Liver (tissue), 8 donors: ENCODE measurements at regions not wholly inside any gene's neighbourhood (a gene's known extent, or its start where the extent isn't known, plus 50 kb on each side); places are given as distances from the start of the nearest gene placed in this dataset.

Experiments
- DNase-seq: peaks from one replicate; pipeline ENCODE4 v3.0.0-alpha.2; 2017; ENCODE audit warnings: low spot score
- H3K27ac ChIP-seq, 2 donors: one replicate each; pipeline ENCODE4 v1.7.0; 2013; ENCODE audit warnings: inconsistent platforms in 2 of 2, low read length in 2 of 2, control low read depth in 1 of 2, low read depth in 1 of 2, mild to moderate bottlenecking in 1 of 2
- H3K27me3 ChIP-seq, 4 donors: one replicate each; pipeline versions ENCODE4 v1.6.1 to v1.7.0; 2013; ENCODE audit warnings: low read length in 3 of 4, inconsistent platforms in 1 of 4, mild to moderate bottlenecking in 1 of 4, moderate library complexity in 1 of 4; ENCODE audit not compliant: control insufficient read depth in 4 of 4, insufficient read depth in 4 of 4
- H3K36me3 ChIP-seq, 4 donors: one replicate each; pipeline versions ENCODE4 v1.6.1 to v1.7.0; 2013; ENCODE audit warnings: low read length in 3 of 4, mild to moderate bottlenecking in 3 of 4, low read depth in 1 of 4, moderate library complexity in 1 of 4; ENCODE audit not compliant: control insufficient read depth in 4 of 4, insufficient read depth in 3 of 4
- H3K4me1 ChIP-seq, 4 donors: one replicate each; pipeline versions ENCODE4 v1.6.1 to v1.7.0; 2013; ENCODE audit warnings: low read length in 3 of 4, mild to moderate bottlenecking in 3 of 4, moderate library complexity in 1 of 4; ENCODE audit not compliant: control insufficient read depth in 4 of 4, insufficient read depth in 4 of 4
- H3K4me3 ChIP-seq, 3 donors: one replicate each; pipeline versions ENCODE4 v1.6.1 to v1.7.0; 2013; ENCODE audit warnings: low read length in 3 of 3, control low read depth in 1 of 3, low read depth in 1 of 3, mild to moderate bottlenecking in 1 of 3
- H3K9ac ChIP-seq, 2 donors: one replicate each; pipeline ENCODE4 v1.7.0; 2013; ENCODE audit warnings: low read length in 2 of 2, mild to moderate bottlenecking in 2 of 2, moderate library complexity in 2 of 2, control low read depth in 1 of 2, low read depth in 1 of 2
- H3K9me3 ChIP-seq, 4 donors: one replicate each; pipeline versions ENCODE4 v1.6.1 to v1.7.0; 2013; ENCODE audit warnings: low read length in 3 of 4; ENCODE audit not compliant: control insufficient read depth in 4 of 4
- ATF3 ChIP-seq: IDR thresholded peaks from 2 replicates; pipeline ENCODE4 v1.6.1; 2016; ENCODE audit warnings: antibody characterized with exemption
- CTCF ChIP-seq: fragments of 150-350 bp; IDR thresholded peaks from 2 replicates; pipeline ENCODE4 v1.5.1; 2017; ENCODE audit warnings: improper control_type of control experiment, low read depth, low read length; ENCODE audit not compliant: missing input control
- EGR1 ChIP-seq, 2 donors: IDR thresholded peaks; 2 replicates each; pipeline ENCODE4 v1.6.1; 2016 to 2018; ENCODE audit warnings: antibody characterized with exemption in 2 of 2, low read depth in 2 of 2
- FOXA1 ChIP-seq: IDR thresholded peaks from 2 replicates; pipeline ENCODE4 v1.6.1; 2016; ENCODE audit warnings: antibody characterized with exemption
- FOXA2 ChIP-seq: IDR thresholded peaks from 2 replicates; pipeline ENCODE4 v1.6.1; 2016; ENCODE audit warnings: antibody characterized with exemption
- GABPA ChIP-seq, 2 donors: IDR thresholded peaks in 1 of 2; conservative IDR thresholded peaks in 1 of 2; 2 replicates each; pipeline ENCODE4 v1.6.1; 2016; ENCODE audit warnings: antibody characterized with exemption in 2 of 2, mild to moderate bottlenecking in 1 of 2, moderate library complexity in 1 of 2
- HNF4A ChIP-seq, 2 donors: conservative IDR thresholded peaks; 2 replicates each; pipeline ENCODE4 v1.6.1; 2016; ENCODE audit warnings: antibody characterized with exemption in 2 of 2, mild to moderate bottlenecking in 2 of 2
- HNF4G ChIP-seq: IDR thresholded peaks from 2 replicates; pipeline ENCODE4 v1.6.1; 2016; ENCODE audit warnings: antibody characterized with exemption
- JUND ChIP-seq, 2 donors: IDR thresholded peaks; 2 replicates each; pipeline ENCODE4 v1.6.1; 2016; ENCODE audit warnings: antibody characterized with exemption in 2 of 2
- MAX ChIP-seq: IDR thresholded peaks from 2 replicates; pipeline ENCODE4 v1.6.1; 2016; ENCODE audit warnings: antibody characterized with exemption
- NR2F2 ChIP-seq: IDR thresholded peaks from 2 replicates; pipeline ENCODE4 v1.6.1; 2016; ENCODE audit warnings: antibody characterized with exemption
- RAD21 ChIP-seq, 2 donors: IDR thresholded peaks; 2 replicates each; pipeline ENCODE4 v1.6.1; 2016; ENCODE audit warnings: antibody characterized with exemption in 2 of 2, mild to moderate bottlenecking in 2 of 2
- REST ChIP-seq: IDR thresholded peaks from 2 replicates; pipeline ENCODE4 v1.6.1; 2016; ENCODE audit warnings: antibody characterized with exemption, mild to moderate bottlenecking
- RXRA ChIP-seq, 2 donors: IDR thresholded peaks; 2 replicates each; pipeline ENCODE4 v1.6.1; 2017 to 2018; ENCODE audit warnings: antibody characterized with exemption in 2 of 2, mild to moderate bottlenecking in 1 of 2
- SP1 ChIP-seq: IDR thresholded peaks from 2 replicates; pipeline ENCODE4 v1.6.1; 2018; ENCODE audit warnings: antibody characterized with exemption, mild to moderate bottlenecking
- TAF1 ChIP-seq: conservative IDR thresholded peaks from 2 replicates; pipeline ENCODE4 v1.6.1; 2016; ENCODE audit warnings: antibody characterized with exemption, mild to moderate bottlenecking
- YY1 ChIP-seq: IDR thresholded peaks from 2 replicates; pipeline ENCODE4 v1.6.1; 2016; ENCODE audit warnings: antibody characterized with exemption, mild to moderate bottlenecking
- ZBTB33 ChIP-seq: IDR thresholded peaks from 2 replicates; pipeline ENCODE4 v1.6.1; 2016; ENCODE audit warnings: antibody characterized with exemption
- WGBS: extraction: QIAGEN DNeasy Blood & Tissue Kit; methylation state at CpG from one replicate; pipeline ENCODE4 v1.1.7; 2013; 5-methylcytosine and 5-hydroxymethylcytosine counted together
- donor health status: healthy.
- donor health status: healthy.
- donor health status: healthy.
- donor health status: healthy.
- donor health status: healthy.

GRCh38 chr10:121232494-121232893 is 365.8 kb downstream of the FGFR2 start:
- Histone ChIP-seq H3K27me3 (no peaks in the 10 kb centered on the region), H3K4me1 (no peaks in the 10 kb centered on the region), H3K9me3 (peaks cover 0 to 2% (median under 1%) of the 10 kb centered on the region in 4 donors), H3K27ac (no peak overlapping the region), H3K36me3 (no peaks in the 10 kb centered on the region), H3K9ac (no peak overlapping the region), H3K4me3 (no peak overlapping the region)
- TF ChIP-seq HNF4A (conservative IDR thresholded peaks at IDR 0.05): no peak
- TF ChIP-seq RAD21 (IDR thresholded peaks at IDR 0.05): no peak
- TF ChIP-seq FOXA2: no peak
- no peak for TF ChIP-seq NR2F2
- no peak for TF ChIP-seq FOXA1
- no peak for TF ChIP-seq RXRA (IDR thresholded peaks at IDR 0.05)
- no peak for TF ChIP-seq MAX
- 90% methylated on average over 10 of the region's 10 CpGs for WGBS
- no peak for DNase-seq

- no peaks in the 10 kb centered on the region for H3K27me3 ChIP-seq
- H3K27ac ChIP-seq: no peak overlapping the region
- H3K36me3 ChIP-seq: no peaks in the 10 kb centered on the region
- 94% methylated on average over 2 of the region's 2 CpGs for WGBS
- peaks cover 0 to 3% (median 1%) of the 10 kb centered on the region in 4 donors for H3K9me3 ChIP-seq
- H3K9ac ChIP-seq: no peak overlapping the region
- no peak overlapping the region for H3K4me3 ChIP-seq
- TF ChIP-seq EGR1 (IDR thresholded peaks at IDR 0.05; ENCODE audit: low read depth in 2 of 2) (no peak), SP1 (no peak), JUND (IDR thresholded peaks at IDR 0.05) (no peak), TAF1 (no peak), CTCF (no peak), RAD21 (IDR thresholded peaks at IDR 0.05) (no peak), ATF3 (no peak), HNF4G (no peak), FOXA1 (no peak), RXRA (IDR thresholded peaks at IDR 0.05) (no peak), ZBTB33 (no peak), FOXA2 (no peak), REST (no peak), HNF4A (conservative IDR thresholded peaks at IDR 0.05) (no peak), NR2F2 (no peak), YY1 (no peak), GABPA (IDR thresholded peaks at IDR 0.05 in 1 of 2, conservative IDR thresholded peaks at IDR 0.05 in 1 of 2) (no peak), MAX (no peak)
- no peaks in the 10 kb centered on the region for H3K4me1 ChIP-seq
- no peak for DNase-seq
Measured at GRCh38 chr10:121235692-121236091, 362.6 kb downstream of the FGFR2 start.
